GM23338 (cell line): ENCODE measurements at regions not wholly inside any gene's neighbourhood (a gene's known extent, or its start where the extent isn't known, plus 50 kb on each side); places are given as distances from the start of the nearest gene placed in this dataset.

Source experiments
- ATAC-seq: fragments of 200-7000 bp; cut with Tn5 transposase; 3 replicates; pipeline ENCODE4 v1.9.1; 2020
- DNase-seq: peaks from one replicate; pipeline ENCODE4 v3.0.0-alpha.2; 2015; ENCODE audit warnings: low spot score
- H2AFZ ChIP-seq: fragments of 200-600 bp; sonication (generic); 2 replicates; pipeline ENCODE4 v1.8.0; 2016; ENCODE audit warnings: antibody characterized with exemption, mild to moderate bottlenecking, moderate library complexity
- H3F3A ChIP-seq: fragments of 200-600 bp; sonication (generic); replicated peaks from 2 replicates; pipeline ENCODE4 v1.8.0; 2017; ENCODE audit warnings: antibody characterized with exemption, mixed run types, low read depth
- H3K27ac ChIP-seq: fragments of 200-600 bp; sonication (generic); 2 replicates; pipeline ENCODE4 v1.6.1; 2016; ENCODE audit warnings: low read depth
- H3K27me3 ChIP-seq: fragments of 200-600 bp; sonication (generic); 2 replicates; pipeline ENCODE4 v1.8.0; 2016; ENCODE audit warnings: mild to moderate bottlenecking, mixed run types, moderate library complexity; ENCODE audit not compliant: insufficient read depth
- H3K36me3 ChIP-seq: fragments of 200-600 bp; sonication (generic); 2 replicates; pipeline ENCODE4 v1.8.0; 2016; ENCODE audit warnings: mild to moderate bottlenecking; ENCODE audit not compliant: insufficient read depth
- H3K4me1 ChIP-seq: fragments of 200-600 bp; sonication (generic); 2 replicates; pipeline ENCODE4 v1.8.0; 2016; ENCODE audit warnings: mild to moderate bottlenecking, moderate library complexity; ENCODE audit not compliant: insufficient read depth
- H3K4me2 ChIP-seq: fragments of 200-600 bp; sonication (generic); 2 replicates; pipeline ENCODE4 v1.7.1; 2017; ENCODE audit warnings: mixed run types
- H3K4me3 ChIP-seq: fragments of 200-600 bp; sonication (generic); 2 replicates; pipeline ENCODE4 v1.6.1; 2016; ENCODE audit warnings: mixed run types
- H3K79me2 ChIP-seq: fragments of 200-600 bp; sonication (generic); replicated peaks from 2 replicates; pipeline ENCODE4 v1.8.0; 2017; ENCODE audit warnings: mild to moderate bottlenecking; ENCODE audit not compliant: insufficient read depth
- H3K9me2 ChIP-seq: fragments of 200-600 bp; sonication (generic); 2 replicates; pipeline ENCODE4 v1.8.0; 2017; ENCODE audit not compliant: insufficient read depth
- H4K20me1 ChIP-seq: fragments of 200-600 bp; sonication (generic); replicated peaks from 2 replicates; pipeline ENCODE4 v1.8.0; 2017; ENCODE audit warnings: mild to moderate bottlenecking; ENCODE audit not compliant: insufficient read depth
- H3K27ac Mint-ChIP-seq: 2 replicates; pipeline ENCODE4 v1.8.0; 2020; ENCODE audit warnings: inconsistent platforms, mild to moderate bottlenecking, moderate library complexity, mixed read lengths
- H3K27me3 Mint-ChIP-seq: 3 replicates; pipeline ENCODE4 v1.8.0; 2022; ENCODE audit warnings: low read depth, mild to moderate bottlenecking, moderate library complexity, mixed read lengths, inconsistent platforms; ENCODE audit not compliant: insufficient read depth, poor library complexity
- H3K36me3 Mint-ChIP-seq: 3 replicates; pipeline ENCODE4 v1.8.0; 2021; ENCODE audit warnings: low read depth, mild to moderate bottlenecking, inconsistent platforms, moderate library complexity, mixed read lengths
- H3K4me1 Mint-ChIP-seq: 3 replicates; pipeline ENCODE4 v1.8.0; 2020; ENCODE audit warnings: mild to moderate bottlenecking, inconsistent platforms, mixed read lengths
- H3K4me3 Mint-ChIP-seq: 3 replicates; pipeline ENCODE4 v1.8.0; 2021; ENCODE audit warnings: moderate library complexity, mild to moderate bottlenecking, inconsistent platforms, mixed read lengths
- H3K9me3 Mint-ChIP-seq: 3 replicates; pipeline ENCODE4 v1.8.0; 2020; ENCODE audit warnings: moderate library complexity, mild to moderate bottlenecking, inconsistent platforms, mixed read lengths
- CREB1 ChIP-seq: fragments of 250-450 bp; sonication (Bioruptor Pico); IDR thresholded peaks from 2 replicates; pipeline ENCODE4 v1.5.0; 2020; ENCODE audit warnings: low read depth, mild to moderate bottlenecking, moderate library complexity
- ETS1 ChIP-seq: IDR thresholded peaks from 2 replicates; pipeline ENCODE4 v1.6.1; 2016; ENCODE audit warnings: antibody characterized with exemption
- EZH2 ChIP-seq: fragments of 200-600 bp; sonication (generic); IDR thresholded peaks from one replicate; pipeline ENCODE4 v1.8.0; 2017; ENCODE audit warnings: antibody characterized with exemption, mild to moderate bottlenecking, low read depth; ENCODE audit not compliant: unreplicated experiment
- EZH2phosphoT487 ChIP-seq: fragments of 200-600 bp; sonication (generic); IDR thresholded peaks from one replicate; pipeline ENCODE4 v1.8.1; 2018; ENCODE audit warnings: antibody characterized with exemption; ENCODE audit not compliant: unreplicated experiment
- JUNB ChIP-seq: IDR thresholded peaks from one replicate; pipeline ENCODE4 v1.6.1; 2016; ENCODE audit warnings: antibody characterized with exemption; ENCODE audit not compliant: unreplicated experiment
- NANOG ChIP-seq: IDR thresholded peaks from 2 replicates; pipeline ENCODE4 v1.6.1; 2016; ENCODE audit warnings: antibody characterized with exemption, borderline replicate concordance
- POLR2AphosphoS5 ChIP-seq: IDR thresholded peaks from 2 replicates; pipeline ENCODE4 v1.6.1; 2016; ENCODE audit warnings: antibody characterized with exemption, low read depth
- REST ChIP-seq: IDR thresholded peaks from one replicate; pipeline ENCODE4 v1.6.1; 2018; ENCODE audit warnings: antibody characterized with exemption; ENCODE audit not compliant: unreplicated experiment
- STAT1 ChIP-seq: IDR thresholded peaks from one replicate; pipeline ENCODE4 v1.6.1; 2016; ENCODE audit warnings: antibody characterized with exemption; ENCODE audit not compliant: unreplicated experiment
- ZNF114 ChIP-seq: fragments of 250-450 bp; sonication (Bioruptor Pico); IDR thresholded peaks from 2 replicates; pipeline ENCODE4 v1.5.0; 2020; ENCODE audit warnings: mild to moderate bottlenecking, moderate library complexity
- ZNF331 ChIP-seq: fragments of 250-450 bp; sonication (Bioruptor Pico); IDR thresholded peaks from 2 replicates; pipeline ENCODE4 v1.5.0; 2020; ENCODE audit warnings: low read depth, mild to moderate bottlenecking, moderate library complexity
- TF ChIP-seq, protein P1 (sequence below), 2 experiments: fragments of 200-600 bp in 1 of 2; sonication (generic) in 1 of 2; conservative IDR thresholded peaks; 2 replicates each; pipeline versions ENCODE4 v1.5.1 to v1.6.1; 2016 to 2017; ENCODE audit warnings: antibody characterized with exemption in 2 of 2, low read depth in 2 of 2, mild to moderate bottlenecking in 2 of 2, moderate library complexity in 1 of 2
- TF ChIP-seq, protein P2 (sequence below): fragments of 250-450 bp; sonication (Bioruptor Pico); IDR thresholded peaks from 2 replicates; pipeline ENCODE4 v1.5.0; 2020; ENCODE audit warnings: mild to moderate bottlenecking, moderate library complexity

GRCh38 chr2:175441181-175441761, 259.8 kb upstream of the ATP5MC3 start:
- ATAC-seq = peak; percentile 63
- Histone ChIP-seq H2AFZ (no peak overlapping the region), H3K36me3 (no peaks in the 10 kb centered on the region), H3K9me2 (no peaks in the 10 kb centered on the region; the same call in 1 of the 2 replicates), H3K4me1 (peaks cover 13% of the 10 kb centered on the region), H3F3A (no peaks in the 10 kb centered on the region), H3K4me3 (no peak overlapping the region), H3K79me2 (no peaks in the 10 kb centered on the region), H3K27ac (no peak overlapping the region), H4K20me1 (no peaks in the 10 kb centered on the region), H3K4me2 (0 out of 2 replicates have a peak overlapping the region, but pooled peaks have one; percentile 24), H3K27me3 (no peaks in the 10 kb centered on the region)
- DNase-seq = no peak
- H3K36me3 Mint-ChIP-seq = no peaks in the 10 kb centered on the region
- H3K9me3 Mint-ChIP-seq = no peaks in the 10 kb centered on the region; the same call in 2 of the 3 replicates
- H3K4me3 Mint-ChIP-seq = no peak overlapping the region
- peaks cover 2% of the 10 kb centered on the region for H3K27me3 Mint-ChIP-seq
- H3K27ac Mint-ChIP-seq = peak overlapping the region; percentile 43; the same call in 1 of the 2 replicates
- peaks cover 23% of the 10 kb centered on the region for H3K4me1 Mint-ChIP-seq
- no peak for TF ChIP-seq EZH2
- no peak for TF ChIP-seq POLR2AphosphoS5
- TF ChIP-seq CREB1 (CRISPR knock-in tag) = no peak
- TF ChIP-seq, protein P1, sequence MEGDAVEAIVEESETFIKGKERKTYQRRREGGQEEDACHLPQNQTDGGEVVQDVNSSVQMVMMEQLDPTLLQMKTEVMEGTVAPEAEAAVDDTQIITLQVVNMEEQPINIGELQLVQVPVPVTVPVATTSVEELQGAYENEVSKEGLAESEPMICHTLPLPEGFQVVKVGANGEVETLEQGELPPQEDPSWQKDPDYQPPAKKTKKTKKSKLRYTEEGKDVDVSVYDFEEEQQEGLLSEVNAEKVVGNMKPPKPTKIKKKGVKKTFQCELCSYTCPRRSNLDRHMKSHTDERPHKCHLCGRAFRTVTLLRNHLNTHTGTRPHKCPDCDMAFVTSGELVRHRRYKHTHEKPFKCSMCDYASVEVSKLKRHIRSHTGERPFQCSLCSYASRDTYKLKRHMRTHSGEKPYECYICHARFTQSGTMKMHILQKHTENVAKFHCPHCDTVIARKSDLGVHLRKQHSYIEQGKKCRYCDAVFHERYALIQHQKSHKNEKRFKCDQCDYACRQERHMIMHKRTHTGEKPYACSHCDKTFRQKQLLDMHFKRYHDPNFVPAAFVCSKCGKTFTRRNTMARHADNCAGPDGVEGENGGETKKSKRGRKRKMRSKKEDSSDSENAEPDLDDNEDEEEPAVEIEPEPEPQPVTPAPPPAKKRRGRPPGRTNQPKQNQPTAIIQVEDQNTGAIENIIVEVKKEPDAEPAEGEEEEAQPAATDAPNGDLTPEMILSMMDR (conservative IDR thresholded peaks at IDR 0.05; ENCODE audit: low read depth in 2 of 2) = no peak
- TF ChIP-seq EZH2phosphoT487 = no peak
- TF ChIP-seq, protein P2, sequence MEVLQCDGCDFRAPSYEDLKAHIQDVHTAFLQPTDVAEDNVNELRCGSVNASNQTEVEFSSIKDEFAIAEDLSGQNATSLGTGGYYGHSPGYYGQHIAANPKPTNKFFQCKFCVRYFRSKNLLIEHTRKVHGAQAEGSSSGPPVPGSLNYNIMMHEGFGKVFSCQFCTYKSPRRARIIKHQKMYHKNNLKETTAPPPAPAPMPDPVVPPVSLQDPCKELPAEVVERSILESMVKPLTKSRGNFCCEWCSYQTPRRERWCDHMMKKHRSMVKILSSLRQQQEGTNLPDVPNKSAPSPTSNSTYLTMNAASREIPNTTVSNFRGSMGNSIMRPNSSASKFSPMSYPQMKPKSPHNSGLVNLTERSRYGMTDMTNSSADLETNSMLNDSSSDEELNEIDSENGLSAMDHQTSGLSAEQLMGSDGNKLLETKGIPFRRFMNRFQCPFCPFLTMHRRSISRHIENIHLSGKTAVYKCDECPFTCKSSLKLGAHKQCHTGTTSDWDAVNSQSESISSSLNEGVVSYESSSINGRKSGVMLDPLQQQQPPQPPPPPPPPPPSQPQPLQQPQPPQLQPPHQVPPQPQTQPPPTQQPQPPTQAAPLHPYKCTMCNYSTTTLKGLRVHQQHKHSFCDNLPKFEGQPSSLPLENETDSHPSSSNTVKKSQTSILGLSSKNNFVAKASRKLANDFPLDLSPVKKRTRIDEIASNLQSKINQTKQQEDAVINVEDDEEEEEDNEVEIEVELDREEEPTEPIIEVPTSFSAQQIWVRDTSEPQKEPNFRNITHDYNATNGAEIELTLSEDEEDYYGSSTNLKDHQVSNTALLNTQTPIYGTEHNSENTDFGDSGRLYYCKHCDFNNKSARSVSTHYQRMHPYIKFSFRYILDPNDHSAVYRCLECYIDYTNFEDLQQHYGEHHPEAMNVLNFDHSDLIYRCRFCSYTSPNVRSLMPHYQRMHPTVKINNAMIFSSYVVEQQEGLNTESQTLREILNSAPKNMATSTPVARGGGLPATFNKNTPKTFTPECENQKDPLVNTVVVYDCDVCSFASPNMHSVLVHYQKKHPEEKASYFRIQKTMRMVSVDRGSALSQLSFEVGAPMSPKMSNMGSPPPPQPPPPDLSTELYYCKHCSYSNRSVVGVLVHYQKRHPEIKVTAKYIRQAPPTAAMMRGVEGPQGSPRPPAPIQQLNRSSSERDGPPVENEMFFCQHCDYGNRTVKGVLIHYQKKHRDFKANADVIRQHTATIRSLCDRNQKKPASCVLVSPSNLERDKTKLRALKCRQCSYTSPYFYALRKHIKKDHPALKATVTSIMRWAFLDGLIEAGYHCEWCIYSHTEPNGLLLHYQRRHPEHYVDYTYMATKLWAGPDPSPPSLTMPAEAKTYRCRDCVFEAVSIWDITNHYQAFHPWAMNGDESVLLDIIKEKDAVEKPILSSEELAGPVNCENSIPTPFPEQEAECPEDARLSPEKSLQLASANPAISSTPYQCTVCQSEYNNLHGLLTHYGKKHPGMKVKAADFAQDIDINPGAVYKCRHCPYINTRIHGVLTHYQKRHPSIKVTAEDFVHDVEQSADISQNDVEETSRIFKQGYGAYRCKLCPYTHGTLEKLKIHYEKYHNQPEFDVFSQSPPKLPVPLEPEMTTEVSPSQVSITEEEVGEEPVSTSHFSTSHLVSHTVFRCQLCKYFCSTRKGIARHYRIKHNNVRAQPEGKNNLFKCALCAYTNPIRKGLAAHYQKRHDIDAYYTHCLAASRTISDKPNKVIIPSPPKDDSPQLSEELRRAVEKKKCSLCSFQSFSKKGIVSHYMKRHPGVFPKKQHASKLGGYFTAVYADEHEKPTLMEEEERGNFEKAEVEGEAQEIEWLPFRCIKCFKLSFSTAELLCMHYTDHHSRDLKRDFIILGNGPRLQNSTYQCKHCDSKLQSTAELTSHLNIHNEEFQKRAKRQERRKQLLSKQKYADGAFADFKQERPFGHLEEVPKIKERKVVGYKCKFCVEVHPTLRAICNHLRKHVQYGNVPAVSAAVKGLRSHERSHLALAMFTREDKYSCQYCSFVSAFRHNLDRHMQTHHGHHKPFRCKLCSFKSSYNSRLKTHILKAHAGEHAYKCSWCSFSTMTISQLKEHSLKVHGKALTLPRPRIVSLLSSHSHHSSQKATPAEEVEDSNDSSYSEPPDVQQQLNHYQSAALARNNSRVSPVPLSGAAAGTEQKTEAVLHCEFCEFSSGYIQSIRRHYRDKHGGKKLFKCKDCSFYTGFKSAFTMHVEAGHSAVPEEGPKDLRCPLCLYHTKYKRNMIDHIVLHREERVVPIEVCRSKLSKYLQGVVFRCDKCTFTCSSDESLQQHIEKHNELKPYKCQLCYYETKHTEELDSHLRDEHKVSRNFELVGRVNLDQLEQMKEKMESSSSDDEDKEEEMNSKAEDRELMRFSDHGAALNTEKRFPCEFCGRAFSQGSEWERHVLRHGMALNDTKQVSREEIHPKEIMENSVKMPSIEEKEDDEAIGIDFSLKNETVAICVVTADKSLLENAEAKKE (CRISPR knock-in tag) = no peak
- no peak for TF ChIP-seq JUNB
- TF ChIP-seq ZNF331 (CRISPR knock-in tag) = no peak
- TF ChIP-seq ETS1 = no peak
- TF ChIP-seq STAT1 = no peak
- TF ChIP-seq REST = no peak
- no peak for TF ChIP-seq ZNF114 (CRISPR knock-in tag)
- TF ChIP-seq NANOG = no peak
